H1 (cell line): ENCODE measurements at regions not wholly inside any gene's neighbourhood (a gene's known extent, or its start where the extent isn't known, plus 50 kb on each side); places are given as distances from the start of the nearest gene placed in this dataset.

ENCODE experiments used
- CTCF ChIA-PET: fragments of 300-600 bp; sonication (Branson Sonifier 250); formaldehyde crosslinking; loops from one replicate; lab custom pipeline; 2021; ENCODE audit not compliant: partially characterized antibody; lab: Charles Lee
- POLR2A ChIA-PET: fragments of 300-600 bp; sonication (Branson Sonifier 250); formaldehyde crosslinking; loops from one replicate; lab custom pipeline; 2021; ENCODE audit warnings: inconsistent platforms; ENCODE audit not compliant: partially characterized antibody; lab: Charles Lee
- DNase-seq, 2 experiments: peaks; one replicate each; pipeline versions ENCODE4 v3.0.0 to v3.0.0-alpha.2; 2010 to 2022; ENCODE audit warnings: low spot score in 2 of 2, low read depth in 1 of 2, mixed read lengths in 1 of 2
- FAIRE-seq: peaks from 2 replicates; lab custom pipeline; 2011; peaks lifted over from hg19 to GRCh38; lab: Jason Lieb, UNC
- H2AFZ ChIP-seq: 2 replicates; pipeline ENCODE4 v1.8.1; 2012; ENCODE audit warnings: low read length, inconsistent platforms
- H2AK5ac ChIP-seq: 2 replicates; pipeline ENCODE4 v1.6.1; 2013; ENCODE audit warnings: low read depth, low read length
- H2BK120ac ChIP-seq: replicated peaks from 2 replicates; pipeline ENCODE3; 2013; ENCODE audit warnings: low read depth, low read length, inconsistent platforms
- H2BK12ac ChIP-seq: 2 replicates; pipeline ENCODE4 v1.6.1; 2013; ENCODE audit warnings: low read depth, low read length
- H2BK15ac ChIP-seq: 2 replicates; pipeline ENCODE4 v1.6.1; 2013; ENCODE audit warnings: low read length
- H2BK20ac ChIP-seq: 2 replicates; pipeline ENCODE4 v1.6.1; 2013; ENCODE audit warnings: low read length
- H2BK5ac ChIP-seq: 2 replicates; pipeline ENCODE4 v1.6.1; 2013; ENCODE audit warnings: low read depth, low read length
- H3K14ac ChIP-seq: 2 replicates; pipeline ENCODE4 v1.6.1; 2013; ENCODE audit warnings: inconsistent platforms; ENCODE audit not compliant: insufficient read length
- H3K18ac ChIP-seq: 2 replicates; pipeline ENCODE4 v1.6.1; 2013; ENCODE audit warnings: low read length; ENCODE audit errors: extremely low read depth
- H3K23ac ChIP-seq: 2 replicates; pipeline ENCODE4 v1.6.1; 2013; ENCODE audit warnings: inconsistent platforms; ENCODE audit not compliant: insufficient read length
- H3K23me2 ChIP-seq: 2 replicates; pipeline ENCODE4 v1.6.1; 2013; ENCODE audit warnings: low read depth, low read length
- H3K27ac ChIP-seq: 2 replicates; pipeline ENCODE4 v1.6.1; 2011; ENCODE audit warnings: low read depth, low read length, inconsistent platforms
- H3K27me3 ChIP-seq, 4 experiments: replicated peaks in 1 of 4; 1 replicate in 1 of 4; 2 replicates in 3 of 4; pipeline versions ENCODE4 v1.6.1 to v1.8.1; 2011 to 2013; ENCODE audit warnings: low read length in 3 of 4, mild to moderate bottlenecking in 3 of 4, inconsistent platforms in 2 of 4, mixed read lengths in 2 of 4, moderate library complexity in 1 of 4; ENCODE audit not compliant: control insufficient read depth in 3 of 4, insufficient read depth in 3 of 4; ENCODE audit errors: extremely low read depth in 1 of 4
- H3K36me3 ChIP-seq, 4 experiments: 2 replicates each; pipeline versions ENCODE4 v1.6.1 to v1.8.1; 2011 to 2013; ENCODE audit warnings: mild to moderate bottlenecking in 4 of 4, low read length in 3 of 4, moderate library complexity in 2 of 4, control low read depth in 1 of 4, inconsistent platforms in 1 of 4; ENCODE audit not compliant: insufficient read depth in 4 of 4, control insufficient read depth in 2 of 4
- H3K4ac ChIP-seq: replicated peaks from 2 replicates; pipeline ENCODE3; 2013; ENCODE audit warnings: low read length, low read depth, mixed read lengths, inconsistent platforms; ENCODE audit not compliant: insufficient read length
- H3K4me1 ChIP-seq, 4 experiments: replicated peaks in 1 of 4; 1 replicate in 1 of 4; 2 replicates in 3 of 4; pipeline versions ENCODE4 v1.6.1 to v1.8.1; 2011 to 2013; ENCODE audit warnings: low read length in 3 of 4, inconsistent platforms in 2 of 4, mixed read lengths in 1 of 4; ENCODE audit not compliant: insufficient read depth in 4 of 4, control insufficient read depth in 3 of 4
- H3K4me2 ChIP-seq, 2 experiments: 2 replicates each; pipeline versions ENCODE4 v1.6.1 to v1.8.1; 2011 to 2013; ENCODE audit warnings: low read depth in 2 of 2, low read length in 2 of 2, control low read depth in 1 of 2, inconsistent platforms in 1 of 2, mild to moderate bottlenecking in 1 of 2; ENCODE audit not compliant: insufficient read depth in 1 of 2
- H3K4me3 ChIP-seq, 4 experiments: fragments of 200-600, 300-600 bp in 1 of 4; sonication (generic), shearing (Covaris generic), sonication (Bioruptor Twin) in 1 of 4; 2 replicates each; pipeline versions ENCODE4 v1.5.1 to v1.8.1; 2011 to 2016; ENCODE audit warnings: low read length in 4 of 4, low read depth in 3 of 4, control low read depth in 2 of 4, inconsistent platforms in 2 of 4, mild to moderate bottlenecking in 2 of 4, mixed read lengths in 1 of 4, moderate library complexity in 1 of 4; ENCODE audit not compliant: insufficient read depth in 2 of 4; ENCODE audit errors: extremely low read depth in 1 of 4
- H3K56ac ChIP-seq: replicated peaks from 2 replicates; pipeline ENCODE3; 2013; ENCODE audit warnings: low read depth, mild to moderate bottlenecking, mixed read lengths, low read length, inconsistent platforms; ENCODE audit not compliant: insufficient read length
- H3K79me1 ChIP-seq: 2 replicates; pipeline ENCODE4 v1.6.1; 2013; ENCODE audit warnings: low read depth, low read length, control low read depth
- H3K79me2 ChIP-seq, 2 experiments: 2 replicates each; pipeline versions ENCODE4 v1.6.1 to v1.8.1; 2012 to 2013; ENCODE audit warnings: low read length in 2 of 2, mild to moderate bottlenecking in 2 of 2, inconsistent platforms in 1 of 2; ENCODE audit not compliant: insufficient read depth in 2 of 2, control insufficient read depth in 1 of 2
- H3K9ac ChIP-seq, 4 experiments: replicated peaks in 1 of 4; 1 replicate in 1 of 4; 2 replicates in 3 of 4; pipeline versions ENCODE4 v1.6.1 to v1.8.1; 2011 to 2013; ENCODE audit warnings: low read depth in 3 of 4, low read length in 3 of 4, control low read depth in 2 of 4, mild to moderate bottlenecking in 2 of 4, moderate library complexity in 2 of 4, inconsistent platforms in 1 of 4; ENCODE audit errors: extremely low read depth in 1 of 4
- H3K9me3 ChIP-seq, 2 experiments: 2 replicates each; pipeline versions ENCODE4 v1.6.1 to v1.8.1; 2012 to 2013; ENCODE audit warnings: mild to moderate bottlenecking in 2 of 2, moderate library complexity in 2 of 2, control low read depth in 1 of 2, inconsistent platforms in 1 of 2, low read depth in 1 of 2, low read length in 1 of 2, mixed read lengths in 1 of 2; ENCODE audit not compliant: insufficient read depth in 2 of 2
- H4K20me1 ChIP-seq, 2 experiments: replicated peaks in 1 of 2; 2 replicates each; pipeline versions ENCODE3 to v1.8.1; 2011 to 2013; ENCODE audit warnings: inconsistent platforms in 2 of 2, low read length in 2 of 2, mild to moderate bottlenecking in 1 of 2; ENCODE audit not compliant: insufficient read depth in 2 of 2, control insufficient read depth in 1 of 2
- H4K5ac ChIP-seq: 2 replicates; pipeline ENCODE4 v1.6.1; 2013; ENCODE audit warnings: low read length, low read depth, mixed read lengths, inconsistent platforms; ENCODE audit not compliant: insufficient read length
- H4K8ac ChIP-seq: 2 replicates; pipeline ENCODE4 v1.8.0; 2013; ENCODE audit warnings: mild to moderate bottlenecking, moderate library complexity, low read length, inconsistent platforms; ENCODE audit not compliant: insufficient read depth; ENCODE audit errors: extremely low read depth
- H4K91ac ChIP-seq: replicated peaks from 2 replicates; pipeline ENCODE3; 2013; ENCODE audit warnings: low read length, mixed read lengths, inconsistent platforms; ENCODE audit not compliant: insufficient read length
- CHD1 ChIP-seq: IDR thresholded peaks from 2 replicates; pipeline ENCODE4 v1.6.1; 2012; ENCODE audit warnings: low read depth, low read length, improper control_type of control experiment
- FOSL1 ChIP-seq: IDR thresholded peaks from 2 replicates; pipeline ENCODE4 v1.6.1; 2011; ENCODE audit warnings: mild to moderate bottlenecking, low read depth, low read length, moderate library complexity; ENCODE audit not compliant: insufficient read depth
- KDM1A ChIP-seq: fragments of 200-600, 300-600 bp; sonication (generic); IDR thresholded peaks from 2 replicates; pipeline ENCODE4 v1.7.1; 2016; ENCODE audit warnings: mild to moderate bottlenecking, low read length, borderline replicate concordance
- POLR2A ChIP-seq, 2 experiments: IDR thresholded peaks; 1 replicate in 1 of 2; 2 replicates in 1 of 2; pipeline ENCODE4 v1.6.1; 2011; ENCODE audit warnings: low read depth in 2 of 2, low read length in 2 of 2, mild to moderate bottlenecking in 2 of 2; ENCODE audit errors: control extremely low read depth in 1 of 2
- POLR2AphosphoS5 ChIP-seq: IDR thresholded peaks from 2 replicates; pipeline ENCODE4 v1.6.1; 2011; ENCODE audit warnings: low read depth, low read length
- RNF2 ChIP-seq: fragments of 200-900, 300-1000 bp; sonication (generic); IDR thresholded peaks from 2 replicates; pipeline ENCODE4 v1.7.1; 2016; ENCODE audit warnings: borderline replicate concordance, low read depth, mild to moderate bottlenecking, antibody characterized with exemption, low read length; ENCODE audit not compliant: poor library complexity, severe bottlenecking; ENCODE audit errors: missing control alignments
- SUZ12 ChIP-seq: fragments of 200-600 bp; sonication (generic); IDR thresholded peaks from 2 replicates; pipeline ENCODE4 v1.6.1; 2012; ENCODE audit warnings: mild to moderate bottlenecking, inconsistent platforms, low read length, moderate library complexity, mixed read lengths
- WGBS, 2 experiments: shearing (Covaris generic) in 1 of 2; methylation state at CpG; one replicate each; pipeline versions ENCODE4 v1.1.6 to v1.1.7; 2013 to 2015; ENCODE audit warnings: low lambda C conversion rate in 2 of 2, mixed read lengths in 2 of 2, inconsistent platforms in 1 of 2, low coverage in 1 of 2, missing lambda C conversion rate in 1 of 2; ENCODE audit not compliant: insufficient replicate concordance in 2 of 2, insufficient coverage in 1 of 2, insufficient read length in 1 of 2; ENCODE audit errors: extremely low coverage in 1 of 2, missing lambda C conversion rate in 1 of 2; 5-methylcytosine and 5-hydroxymethylcytosine counted together
- TF ChIP-seq, protein P1 (sequence below), 3 experiments: IDR thresholded peaks; 1 replicate in 2 of 3; 2 replicates in 1 of 3; pipeline versions ENCODE4 v1.5.1 to v1.6.1; 2011; ENCODE audit warnings: low read length in 3 of 3, mild to moderate bottlenecking in 3 of 3, inconsistent platforms in 2 of 3, low read depth in 1 of 3, moderate library complexity in 1 of 3; ENCODE audit not compliant: insufficient read depth in 1 of 3; ENCODE audit errors: control extremely low read depth in 1 of 3

DNA sequence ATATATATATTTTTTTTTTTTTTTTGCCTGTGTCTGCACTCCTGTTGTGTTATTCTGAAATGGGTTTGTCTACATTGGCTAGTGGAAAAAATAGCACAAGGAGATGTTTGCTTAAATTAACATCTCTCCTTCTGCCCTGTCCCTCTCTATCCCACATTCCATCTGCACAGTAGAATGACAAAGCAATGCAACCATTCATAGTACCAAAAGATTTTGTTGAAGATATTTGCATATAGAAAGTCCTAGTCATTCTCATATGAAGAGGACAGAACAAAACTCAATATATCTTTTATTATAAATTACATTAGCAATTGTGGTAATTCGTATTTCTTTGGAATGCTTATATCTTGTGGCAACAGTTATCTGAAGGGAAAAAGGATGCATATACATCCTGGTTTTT is 88.3 kb upstream of the AGA start:
- H3K23me2 ChIP-seq, result no peaks in the 10 kb centered on the region
- no peak overlapping the region for H3K27ac ChIP-seq
- H3K27me3 ChIP-seq, result no peaks in the 10 kb centered on the region
- H3K9me3 ChIP-seq, result no peaks in the 10 kb centered on the region; a peak in 1 of 4 replicates
- H3K36me3 ChIP-seq, result no peaks in the 10 kb centered on the region
- H4K20me1 ChIP-seq, result no peaks in the 10 kb centered on the region
- no peak overlapping the region for H3K4me3 ChIP-seq
- DNase-seq (no peak), FAIRE-seq (no peak)
- no peaks in the 10 kb centered on the region for H3K79me2 ChIP-seq
- H3K18ac ChIP-seq, result no peak overlapping the region
- H3K23ac ChIP-seq, result no peak overlapping the region
- no peak overlapping the region for H3K4me2 ChIP-seq
- H2BK5ac ChIP-seq, result no peak overlapping the region
- CTCF ChIA-PET, result no interaction called here
- no peak overlapping the region for H3K4ac ChIP-seq
- H2BK120ac ChIP-seq, result no peak overlapping the region
- H3K9ac ChIP-seq, result no peak overlapping the region
- H2BK15ac ChIP-seq, result no peak overlapping the region
- H2AK5ac ChIP-seq, result no peak overlapping the region
- no peak overlapping the region for H4K8ac ChIP-seq
- no peak overlapping the region for H3K56ac ChIP-seq
- no peak overlapping the region for H2BK12ac ChIP-seq
- H2AFZ ChIP-seq, result no peak overlapping the region
- H3K14ac ChIP-seq, result no peak overlapping the region
- no peak overlapping the region for H2BK20ac ChIP-seq
- no peaks in the 10 kb centered on the region for H3K4me1 ChIP-seq
- POLR2A ChIA-PET, result no interaction called here
- TF ChIP-seq CHD1 (no peak), RNF2 (no peak), POLR2A (IDR thresholded peaks at IDR 0.05; ENCODE audit: control extremely low read depth in 1 of 2, low read depth in 2 of 2, low read length in 2 of 2) (no peak), POLR2AphosphoS5 (no peak), KDM1A (no peak), SUZ12 (no peak), FOSL1 (no peak)
- TF ChIP-seq, protein P1, sequence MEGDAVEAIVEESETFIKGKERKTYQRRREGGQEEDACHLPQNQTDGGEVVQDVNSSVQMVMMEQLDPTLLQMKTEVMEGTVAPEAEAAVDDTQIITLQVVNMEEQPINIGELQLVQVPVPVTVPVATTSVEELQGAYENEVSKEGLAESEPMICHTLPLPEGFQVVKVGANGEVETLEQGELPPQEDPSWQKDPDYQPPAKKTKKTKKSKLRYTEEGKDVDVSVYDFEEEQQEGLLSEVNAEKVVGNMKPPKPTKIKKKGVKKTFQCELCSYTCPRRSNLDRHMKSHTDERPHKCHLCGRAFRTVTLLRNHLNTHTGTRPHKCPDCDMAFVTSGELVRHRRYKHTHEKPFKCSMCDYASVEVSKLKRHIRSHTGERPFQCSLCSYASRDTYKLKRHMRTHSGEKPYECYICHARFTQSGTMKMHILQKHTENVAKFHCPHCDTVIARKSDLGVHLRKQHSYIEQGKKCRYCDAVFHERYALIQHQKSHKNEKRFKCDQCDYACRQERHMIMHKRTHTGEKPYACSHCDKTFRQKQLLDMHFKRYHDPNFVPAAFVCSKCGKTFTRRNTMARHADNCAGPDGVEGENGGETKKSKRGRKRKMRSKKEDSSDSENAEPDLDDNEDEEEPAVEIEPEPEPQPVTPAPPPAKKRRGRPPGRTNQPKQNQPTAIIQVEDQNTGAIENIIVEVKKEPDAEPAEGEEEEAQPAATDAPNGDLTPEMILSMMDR (IDR thresholded peaks at IDR 0.05; ENCODE audit: control extremely low read depth in 1 of 3, insufficient read depth in 1 of 3, low read depth in 1 of 3, low read length in 3 of 3), result no peak
- no peaks in the 10 kb centered on the region for H3K79me1 ChIP-seq
- WGBS, 2 experiments, result 89% methylated on average over 1 of the region's 1 CpG; no CpG with 5 or more reads in 1 of the 2 experiments
- no peak overlapping the region for H4K91ac ChIP-seq
- H4K5ac ChIP-seq, result no peak overlapping the region
